Hepatic stellate cell (primary cell): ENCODE measurements at regions not wholly inside any gene's neighbourhood (a gene's known extent, or its start where the extent isn't known, plus 50 kb on each side); places are given as distances from the start of the nearest gene placed in this dataset.

ENCODE experiments used
- DNase-seq: peaks from one replicate; pipeline ENCODE4 v3.0.0; 2011; ENCODE audit warnings: low spot score

- DNase-seq = no peak
Measured at GRCh38 chr13:34413538-34414210, 528.4 kb upstream of the NBEA start.

GRCh38 chr13:34414616-34415015, 527.5 kb upstream of the NBEA start:
- DNase-seq = no peak

- peak; percentile 16 for DNase-seq
Measured at GRCh38 chr13:34416971-34417380, 525.1 kb upstream of the NBEA start.

GRCh38 chr13:34417896-34418295, 524.2 kb upstream of the NBEA start:
- no peak for DNase-seq

- no peak for DNase-seq
Measured at GRCh38 chr13:34419025-34419424, 523.0 kb upstream of the NBEA start.

- no peak for DNase-seq
Measured at GRCh38 chr13:34419755-34420154, 522.3 kb upstream of the NBEA start.

- DNase-seq = no peak
Measured at GRCh38 chr13:34420702-34421346, 521.2 kb upstream of the NBEA start.

GRCh38 chr13:34421347-34421719, 520.7 kb upstream of the NBEA start:
- no peak for DNase-seq

GRCh38 chr13:34421858-34422475, 520.1 kb upstream of the NBEA start:
- DNase-seq = no peak

GRCh38 chr13:34422956-34423355, 519.1 kb upstream of the NBEA start:
- DNase-seq = no peak

- no peak for DNase-seq
Measured at GRCh38 chr13:34425327-34425949, 516.6 kb upstream of the NBEA start.

- no peak for DNase-seq
Measured at GRCh38 chr13:34428911-34429310, 513.2 kb upstream of the NBEA start.

GRCh38 chr13:34430294-34430693, 511.8 kb upstream of the NBEA start:
- no peak for DNase-seq

- DNase-seq = no peak
Measured at GRCh38 chr13:34431827-34432581, 510.1 kb upstream of the NBEA start.

GRCh38 chr13:34435338-34435737, 506.7 kb upstream of the NBEA start:
- DNase-seq = no peak

GRCh38 chr13:34437873-34438272, 504.2 kb upstream of the NBEA start:
- no peak for DNase-seq

GRCh38 chr13:34452831-34453230, 489.2 kb upstream of the NBEA start:
- no peak for DNase-seq

GRCh38 chr13:34458756-34459715, 483.0 kb upstream of the NBEA start:
- DNase-seq = no peak

GRCh38 chr13:34459856-34460255, 482.2 kb upstream of the NBEA start:
- no peak for DNase-seq

GRCh38 chr13:34462843-34463242, 479.2 kb upstream of the NBEA start:
- DNase-seq = peak; percentile 60

- no peak for DNase-seq
Measured at GRCh38 chr13:34464011-34464410, 478.1 kb upstream of the NBEA start.
